ENCODE measurements at regions not wholly inside any gene's neighbourhood (a gene's known extent, or its start where the extent isn't known, plus 50 kb on each side); places are given as distances from the start of the nearest gene placed in this dataset.

GRCh38 chr2:9681427-9681817, 50.6 kb upstream of the YWHAQ start:
- DNase-seq, result no peak

- no peak for DNase-seq
These were observed 54.8 kb upstream of the YWHAQ start for GRCh38 chr2:9685637-9686036.

GRCh38 chr2:9686061-9686460, 55.3 kb upstream of the YWHAQ start:
- no peak for DNase-seq

GRCh38 chr2:9690252-9690651, 59.5 kb upstream of the YWHAQ start:
- DNase-seq, result no peak

GRCh38 chr2:9690716-9691498, 60.1 kb upstream of the YWHAQ start:
- no peak for DNase-seq

GRCh38 chr2:9692456-9693195, 61.8 kb upstream of the YWHAQ start:
- no peak for DNase-seq

GRCh38 chr2:9693196-9693491, 62.3 kb upstream of the YWHAQ start:
- peak; percentile 50 for DNase-seq

- DNase-seq, result no peak
These were observed 62.8 kb upstream of the YWHAQ start for GRCh38 chr2:9693646-9694045.

- no peak for DNase-seq
These were observed 64.0 kb upstream of the YWHAQ start for GRCh38 chr2:9694661-9695234.

- DNase-seq, result no peak
These were observed 65.1 kb upstream of the YWHAQ start for GRCh38 chr2:9695941-9696340.

- DNase-seq, result no peak
These were observed 65.9 kb upstream of the YWHAQ start for GRCh38 chr2:9696731-9697130.

GRCh38 chr2:9697909-9698308, 67.1 kb upstream of the YWHAQ start:
- DNase-seq, result no peak

GRCh38 chr2:9699139-9700108, 68.6 kb upstream of the YWHAQ start:
- DNase-seq, result peak; percentile 76

GRCh38 chr2:9700109-9700495, 69.3 kb upstream of the YWHAQ start:
- no peak for DNase-seq

- DNase-seq, result no peak
These were observed 71.8 kb upstream of the YWHAQ start for GRCh38 chr2:9702604-9703084.

- DNase-seq, result peak; percentile 83
These were observed 72.4 kb upstream of the YWHAQ start for GRCh38 chr2:9703085-9703678.

GRCh38 chr2:9703701-9704221, 73.0 kb upstream of the YWHAQ start:
- DNase-seq, result peak; percentile 38

- DNase-seq, result no peak
These were observed 73.8 kb upstream of the YWHAQ start for GRCh38 chr2:9704600-9704999.

- DNase-seq, result no peak
These were observed 74.4 kb upstream of the YWHAQ start for GRCh38 chr2:9705196-9705595.

GRCh38 chr2:9707008-9707407, 76.2 kb upstream of the YWHAQ start:
- DNase-seq, result no peak

GRCh38 chr2:9707611-9708160, 76.9 kb upstream of the YWHAQ start:
- no peak for DNase-seq

Data from fibroblast of skin of right biceps (primary cell).